SU-DHL-6 (cell line): ENCODE measurements at regions not wholly inside any gene's neighbourhood (a gene's known extent, or its start where the extent isn't known, plus 50 kb on each side); places are given as distances from the start of the nearest gene placed in this dataset.

Experiments
- H2AFZ ChIP-seq: fragments of 200-600 bp; sonication (generic); 2 replicates; pipeline ENCODE4 v1.6.1; 2014; ENCODE audit warnings: low read depth, mild to moderate bottlenecking, moderate library complexity, mixed read lengths, antibody characterized with exemption, low read length; ENCODE audit not compliant: severe bottlenecking
- H3F3A ChIP-seq: fragments of 200-600 bp; shearing (Covaris generic); 2 replicates; pipeline ENCODE4 v1.6.0; 2016; ENCODE audit warnings: antibody characterized with exemption, mild to moderate bottlenecking; ENCODE audit not compliant: insufficient read depth
- H3K27ac ChIP-seq: fragments of 200-600 bp; sonication (generic); 2 replicates; pipeline ENCODE4 v1.5.1; 2016; ENCODE audit warnings: low read depth, mild to moderate bottlenecking, low read length, moderate library complexity, mixed read lengths
- H3K27me3 ChIP-seq: fragments of 200-600 bp; sonication (generic), shearing (Covaris generic); 2 replicates; pipeline ENCODE4 v1.6.0; 2014; ENCODE audit warnings: mild to moderate bottlenecking, low read length
- H3K36me3 ChIP-seq: fragments of 200-600 bp; sonication (generic); 2 replicates; pipeline ENCODE4 v1.6.1; 2014; ENCODE audit warnings: mild to moderate bottlenecking, low read length, mixed read lengths
- H3K4me2 ChIP-seq: fragments of 300-600, 200-600 bp; shearing (Covaris generic), sonication (generic); 2 replicates; pipeline ENCODE4 v1.6.0; 2014; ENCODE audit warnings: low read length, low read depth, mild to moderate bottlenecking; ENCODE audit not compliant: poor library complexity, severe bottlenecking
- H3K4me3 ChIP-seq: fragments of 200-600 bp; sonication (generic); 2 replicates; pipeline ENCODE4 v1.5.1; 2014; ENCODE audit warnings: antibody characterized with exemption, low read length, mild to moderate bottlenecking, mixed read lengths; ENCODE audit not compliant: insufficient read depth, poor library complexity, severe bottlenecking
- H3K79me2 ChIP-seq: fragments of 200-600 bp; sonication (generic); 2 replicates; pipeline ENCODE4 v1.6.1; 2014; ENCODE audit warnings: mild to moderate bottlenecking, low read length, moderate library complexity; ENCODE audit not compliant: insufficient read depth
- H3K9ac ChIP-seq: fragments of 200-600 bp; sonication (generic); 2 replicates; pipeline ENCODE4 v1.7.0; 2014; ENCODE audit warnings: mild to moderate bottlenecking, low read length
- H3K9me2 ChIP-seq: fragments of 200-600 bp; sonication (generic); replicated peaks from 2 replicates; pipeline ENCODE4 v1.6.1; 2014; ENCODE audit warnings: low read length; ENCODE audit not compliant: insufficient read depth
- H3K9me3 ChIP-seq: fragments of 200-600 bp; sonication (generic); 2 replicates; pipeline ENCODE4 v1.6.1; 2014; ENCODE audit warnings: low read length, mixed read lengths; ENCODE audit not compliant: insufficient read depth
- H4K20me1 ChIP-seq: fragments of 200-600 bp; sonication (generic); 2 replicates; pipeline ENCODE4 v1.6.1; 2014; ENCODE audit warnings: low read depth, mild to moderate bottlenecking, antibody characterized with exemption, low read length, moderate library complexity, mixed read lengths
- CTCF ChIP-seq: fragments of 200-600 bp; sonication (generic); IDR thresholded peaks from one replicate; pipeline ENCODE4 v1.5.1; 2017; ENCODE audit warnings: antibody characterized with exemption, mild to moderate bottlenecking, low read length, moderate library complexity; ENCODE audit not compliant: insufficient read depth, poor library complexity, severe bottlenecking
- EZH2phosphoT487 ChIP-seq: fragments of 200-600 bp; sonication (generic), shearing (Covaris generic); conservative IDR thresholded peaks from 2 replicates; pipeline ENCODE4 v1.6.1; 2018; ENCODE audit warnings: mild to moderate bottlenecking, antibody characterized with exemption, low read length, moderate library complexity, mixed read lengths

- no peaks in the 10 kb centered on the region for H3K9me3 ChIP-seq
Observed at GRCh38 chr5:44440186-44440585, 51.0 kb upstream of the FGF10 start.

More at GRCh38 chr5:44440186-44440585, 51.0 kb upstream of the FGF10 start:
- no peak for TF ChIP-seq CTCF
- no peak for TF ChIP-seq EZH2phosphoT487
- Histone ChIP-seq H3K27ac (no peak overlapping the region), H4K20me1 (no peaks in the 10 kb centered on the region), H3K4me2 (no peak overlapping the region), H3K27me3 (no peaks in the 10 kb centered on the region), H2AFZ (no peak overlapping the region), H3K4me3 (no peak overlapping the region), H3K9ac (no peak overlapping the region), H3F3A (no peaks in the 10 kb centered on the region), H3K36me3 (no peaks in the 10 kb centered on the region), H3K9me2 (no peaks in the 10 kb centered on the region), H3K79me2 (no peaks in the 10 kb centered on the region)
